Mesodermal cell (in vitro differentiated cells): ENCODE measurements at regions not wholly inside any gene's neighbourhood (a gene's known extent, or its start where the extent isn't known, plus 50 kb on each side); places are given as distances from the start of the nearest gene placed in this dataset.

Experiments used
- H3K27ac ChIP-seq: 2 replicates; pipeline ENCODE4 v1.7.0; 2013; ENCODE audit warnings: mild to moderate bottlenecking, low read depth, low read length, moderate library complexity; ENCODE audit not compliant: severe bottlenecking
- H3K36me3 ChIP-seq: 2 replicates; pipeline ENCODE4 v1.7.1; 2013; ENCODE audit warnings: mild to moderate bottlenecking, low read length, moderate library complexity; ENCODE audit not compliant: control insufficient read depth, insufficient read depth
- H3K4me1 ChIP-seq: one replicate; pipeline ENCODE4 v1.7.1; 2013; ENCODE audit warnings: mild to moderate bottlenecking, low read length; ENCODE audit not compliant: insufficient read depth, control insufficient read depth, poor library complexity, severe bottlenecking
- H3K4me3 ChIP-seq: 2 replicates; pipeline ENCODE4 v1.7.0; 2013; ENCODE audit warnings: low read length, control low read depth, mild to moderate bottlenecking; ENCODE audit not compliant: insufficient read depth, poor library complexity, severe bottlenecking; ENCODE audit errors: extremely low read depth
- H3K9me3 ChIP-seq: 2 replicates; pipeline ENCODE4 v1.7.1; 2013; ENCODE audit warnings: mild to moderate bottlenecking, low read length, moderate library complexity; ENCODE audit not compliant: control insufficient read depth
- WGBS, 2 experiments: methylation state at CpG; one replicate each; pipeline ENCODE4 v1.1.5; 2013; ENCODE audit warnings: missing lambda C conversion rate in 2 of 2; ENCODE audit not compliant: insufficient coverage in 2 of 2; 5-methylcytosine and 5-hydroxymethylcytosine counted together

DNA sequence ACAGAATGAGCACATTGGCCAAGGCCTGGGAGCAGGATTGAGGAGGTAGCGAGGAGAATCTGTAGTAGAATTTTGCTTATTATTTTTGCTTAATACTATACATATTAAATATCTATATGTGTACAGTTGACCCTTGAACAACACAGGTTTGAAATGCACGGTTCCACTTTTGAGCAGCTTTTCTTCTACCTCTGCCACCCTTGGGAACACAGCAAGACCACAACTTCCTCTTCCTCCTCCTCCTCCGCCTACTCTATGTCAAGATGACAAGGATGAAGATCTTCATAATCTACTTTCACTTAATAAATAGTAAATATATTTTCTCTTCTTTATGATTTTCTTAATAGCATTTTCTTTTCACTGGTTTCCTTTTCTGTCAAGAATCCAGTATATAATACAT, 541.4 kb downstream of the KCTD16 start:
- WGBS, 2 experiments: no CpG with 5 or more reads among the region's 3 CpGs
- Histone ChIP-seq H3K27ac (no peak overlapping the region), H3K4me1 (no peaks in the 10 kb centered on the region), H3K4me3 (no peak overlapping the region), H3K9me3 (no peaks in the 10 kb centered on the region), H3K36me3 (no peaks in the 10 kb centered on the region)

- Histone ChIP-seq H3K4me1 (no peaks in the 10 kb centered on the region), H3K4me3 (no peak overlapping the region), H3K27ac (no peak overlapping the region), H3K9me3 (no peaks in the 10 kb centered on the region), H3K36me3 (no peaks in the 10 kb centered on the region)
- 94 to 100% methylated on average over 2 of the region's 2 CpGs for WGBS, 2 experiments
Observed at GRCh38 chr5:144711172-144711571, 540.5 kb downstream of the KCTD16 start.

GRCh38 chr5:144710637-144711036, 540.0 kb downstream of the KCTD16 start:
- no peaks in the 10 kb centered on the region for H3K4me1 ChIP-seq
- H3K36me3 ChIP-seq: no peaks in the 10 kb centered on the region
- 86 to 90% methylated on average over 2 of the region's 2 CpGs for whole genome bisulfite sequencing, 2 experiments
- no peak overlapping the region for H3K4me3 ChIP-seq
- no peak overlapping the region for H3K27ac ChIP-seq
- no peaks in the 10 kb centered on the region for H3K9me3 ChIP-seq

DNA sequence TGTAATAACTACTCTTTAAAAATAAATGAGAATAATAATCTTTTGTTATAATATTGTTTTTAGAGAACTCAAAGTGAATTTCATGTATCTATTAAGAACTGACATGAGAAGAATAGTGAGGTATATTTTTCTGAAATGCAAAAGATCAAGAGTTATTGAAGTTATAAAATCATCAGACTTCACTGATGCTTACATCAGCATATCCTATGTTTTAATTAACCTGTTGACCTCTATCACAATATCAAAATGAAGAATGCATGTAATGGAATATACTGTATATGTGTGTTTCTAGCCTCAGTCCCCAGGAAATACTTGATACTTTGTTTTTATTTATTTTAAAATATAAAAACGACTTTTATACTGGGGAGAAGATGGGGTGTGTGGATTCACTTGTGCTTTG, 533.1 kb downstream of the KCTD16 start:
- no peaks in the 10 kb centered on the region for H3K9me3 ChIP-seq
- H3K4me1 ChIP-seq: peaks cover 5% of the 10 kb centered on the region
- no peak overlapping the region for H3K4me3 ChIP-seq
- WGBS, 2 experiments: no CpG with 5 or more reads among the region's 1 CpG
- H3K27ac ChIP-seq: no peak overlapping the region
- no peaks in the 10 kb centered on the region for H3K36me3 ChIP-seq

DNA sequence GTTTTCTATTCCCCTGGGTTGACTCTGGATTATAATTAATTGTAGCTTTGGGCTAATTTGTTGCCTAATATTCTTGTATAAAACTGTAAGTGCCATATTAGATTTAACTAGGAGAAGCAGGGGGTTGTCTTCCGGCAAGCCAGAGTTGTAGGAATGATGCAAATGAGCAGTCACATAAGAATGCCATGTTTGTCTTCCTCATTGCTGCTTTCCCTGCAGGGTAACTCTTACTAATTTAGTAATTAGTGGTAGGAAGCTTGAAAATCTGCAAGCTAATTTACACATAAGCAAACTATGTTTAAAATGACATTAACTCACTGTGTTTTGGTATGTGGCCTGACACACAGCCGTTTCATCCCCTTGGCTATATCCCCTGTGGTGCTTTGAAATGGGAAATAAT, 527.8 kb downstream of the KCTD16 start:
- Histone ChIP-seq H3K9me3 (no peaks in the 10 kb centered on the region), H3K4me3 (no peak overlapping the region), H3K27ac (peak overlapping the region; percentile 70), H3K36me3 (no peaks in the 10 kb centered on the region), H3K4me1 (peaks cover 6% of the 10 kb centered on the region)
- 51% methylated on average over 2 of the region's 2 CpGs; no CpG with 5 or more reads in 1 of the 2 experiments for WGBS, 2 experiments

- Histone ChIP-seq H3K27ac (peak overlapping the region; percentile 70), H3K4me3 (no peak overlapping the region), H3K36me3 (no peaks in the 10 kb centered on the region), H3K9me3 (no peaks in the 10 kb centered on the region), H3K4me1 (peaks cover 6% of the 10 kb centered on the region)
- 100% methylated on average over 1 of the region's 1 CpG; no CpG with 5 or more reads in 1 of the 2 experiments for WGBS, 2 experiments
Observed at GRCh38 chr5:144697847-144698262, 527.2 kb downstream of the KCTD16 start.

- WGBS, 2 experiments: no CpG with 5 or more reads among the region's 3 CpGs
- no peaks in the 10 kb centered on the region for H3K9me3 ChIP-seq
Observed at GRCh38 chr5:144691936-144692335, 521.3 kb downstream of the KCTD16 start.

GRCh38 chr5:144684899-144685298, 514.2 kb downstream of the KCTD16 start:
- no peak overlapping the region for H3K27ac ChIP-seq
- H3K36me3 ChIP-seq: no peaks in the 10 kb centered on the region
- H3K4me1 ChIP-seq: no peaks in the 10 kb centered on the region
- 92% methylated on average over 1 of the region's 1 CpG for WGBS, 2 experiments
- no peak overlapping the region for H3K4me3 ChIP-seq
- H3K9me3 ChIP-seq: no peaks in the 10 kb centered on the region

More at GRCh38 chr5:144691936-144692335, 521.3 kb downstream of the KCTD16 start:
- Histone ChIP-seq H3K27ac (no peak overlapping the region), H3K36me3 (no peaks in the 10 kb centered on the region), H3K4me1 (no peaks in the 10 kb centered on the region), H3K4me3 (no peak overlapping the region)

DNA sequence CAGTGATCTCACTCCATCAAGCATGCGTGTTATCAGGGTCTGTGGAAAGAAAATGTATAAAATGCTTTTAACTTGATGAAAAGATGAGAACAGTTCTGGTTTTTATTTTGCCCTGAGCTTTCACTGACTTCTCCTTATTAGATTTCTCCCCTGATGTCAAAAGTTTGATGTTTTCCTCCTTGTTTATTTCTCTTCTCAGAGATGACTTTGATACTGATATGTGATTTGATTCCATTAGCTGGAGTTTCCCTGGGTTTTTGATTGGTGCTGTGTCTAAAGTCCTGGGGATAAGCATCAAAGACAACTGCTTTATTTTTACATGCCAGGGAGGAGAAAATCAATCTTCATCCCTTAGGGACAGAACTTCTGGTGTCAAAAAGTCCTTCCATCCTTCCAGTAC, 510.0 kb downstream of the KCTD16 start:
- H3K4me3 ChIP-seq: no peak overlapping the region
- H3K27ac ChIP-seq: no peak overlapping the region
- no peaks in the 10 kb centered on the region for H3K9me3 ChIP-seq
- H3K36me3 ChIP-seq: no peaks in the 10 kb centered on the region
- no peaks in the 10 kb centered on the region for H3K4me1 ChIP-seq
- WGBS, 2 experiments: no CpG with 5 or more reads among the region's 1 CpG

- Histone ChIP-seq H3K9me3 (no peaks in the 10 kb centered on the region), H3K4me1 (no peaks in the 10 kb centered on the region)
- no CpG with 5 or more reads among the region's 1 CpG for WGBS, 2 experiments
Observed at GRCh38 chr5:144671066-144671465, 500.4 kb downstream of the KCTD16 start.

DNA sequence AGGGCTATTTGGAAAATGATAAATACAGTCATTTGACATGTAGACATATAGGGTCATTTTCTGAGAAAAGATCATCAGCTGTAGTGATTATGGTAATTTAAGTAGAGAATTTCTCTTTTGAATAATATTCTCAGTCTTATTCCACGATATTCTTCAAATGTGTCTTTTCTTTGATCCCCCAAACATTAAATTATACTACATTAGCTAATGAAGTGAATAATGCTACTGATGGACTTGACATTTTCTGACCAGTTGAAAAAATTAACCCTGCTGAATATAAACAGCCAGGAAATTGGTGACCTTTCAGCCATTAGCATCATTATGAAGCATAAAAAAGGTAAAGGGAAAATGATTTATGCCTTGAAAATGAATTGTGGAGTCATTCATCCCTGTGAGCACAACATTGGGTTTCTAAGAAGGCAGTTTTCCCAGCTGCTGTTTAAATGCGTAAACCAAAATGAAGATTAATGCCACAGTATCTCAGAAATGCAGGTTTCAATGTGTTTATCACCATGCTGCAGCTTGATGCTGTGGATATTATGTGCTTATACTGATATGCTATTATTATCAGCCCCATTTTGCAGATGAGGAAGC, 489.1 kb downstream of the KCTD16 start:
- Histone ChIP-seq H3K36me3 (no peaks in the 10 kb centered on the region), H3K27ac (no peak overlapping the region), H3K9me3 (no peaks in the 10 kb centered on the region), H3K4me3 (no peak overlapping the region), H3K4me1 (no peaks in the 10 kb centered on the region)
- WGBS, 2 experiments: 80% methylated on average over 1 of the region's 2 CpGs; no CpG with 5 or more reads in 1 of the 2 experiments

More at GRCh38 chr5:144671066-144671465, 500.4 kb downstream of the KCTD16 start:
- no peaks in the 10 kb centered on the region for H3K36me3 ChIP-seq
- no peak overlapping the region for H3K27ac ChIP-seq
- no peak overlapping the region for H3K4me3 ChIP-seq
